ENCODE measurements at regions not wholly inside any gene's neighbourhood (a gene's known extent, or its start where the extent isn't known, plus 50 kb on each side); places are given as distances from the start of the nearest gene placed in this dataset.

- TF ChIP-seq CTCF (IDR thresholded peaks at IDR 0.05; ENCODE audit: insufficient read depth, low read depth, low read length) (no peak), EZH2 (IDR thresholded peaks at IDR 0.05; ENCODE audit: insufficient read depth, low read length) (no peak)
Measured at GRCh38 chr20:24045621-24046318, 57.2 kb upstream of the GGTLC1 start.
